ENCODE measurements at regions not wholly inside any gene's neighbourhood (a gene's known extent, or its start where the extent isn't known, plus 50 kb on each side); places are given as distances from the start of the nearest gene placed in this dataset.
A peak's percentile ranks its signal among the peaks of the same experiment; 100 is the strongest.

DNA sequence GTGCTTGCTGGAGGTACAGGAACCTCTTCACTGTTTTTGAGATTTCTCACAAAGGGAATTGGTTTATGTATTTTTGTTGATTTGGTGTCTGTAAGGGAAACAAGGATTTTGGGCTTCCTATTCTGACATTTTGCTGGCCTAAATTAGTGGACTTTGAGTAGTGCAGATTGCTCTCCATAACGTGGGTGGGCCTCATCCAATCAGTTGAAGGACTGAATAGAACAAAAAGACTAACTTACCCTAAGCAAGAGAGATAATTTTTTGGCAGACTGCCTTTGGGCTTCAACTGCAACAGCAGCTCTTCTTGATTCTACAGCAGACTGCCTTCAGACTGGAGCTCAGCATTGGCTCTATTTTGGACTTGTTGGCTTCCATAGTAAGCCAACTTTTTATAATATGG lies 93.2 kb downstream of the MSX2 start:
- H3K4me3 ChIP-seq (ENCODE audit: low read depth, low read length): no peak overlapping the region
- DNase-seq: no peak

DNA sequence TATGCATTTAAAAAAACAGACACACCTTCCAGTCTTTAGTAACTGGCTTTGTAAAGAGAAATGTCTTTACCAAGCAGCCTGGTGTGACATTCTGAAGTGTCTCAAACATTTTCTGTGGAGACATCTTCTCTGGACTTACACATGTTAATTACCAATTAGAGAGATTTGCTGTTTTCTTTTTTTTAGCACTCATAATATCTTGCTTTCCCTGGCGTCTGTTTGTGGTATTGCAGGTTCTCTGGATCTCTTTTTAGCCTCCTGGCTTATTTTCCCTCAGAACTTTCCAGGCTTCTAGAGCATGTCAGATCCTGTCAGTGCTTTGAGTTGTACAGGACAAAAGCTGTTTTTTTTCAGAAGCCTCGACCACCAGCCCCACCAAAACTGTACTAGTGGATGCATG lies 92.5 kb downstream of the MSX2 start:
- DNase-seq: no peak
- TF ChIP-seq, protein P1, sequence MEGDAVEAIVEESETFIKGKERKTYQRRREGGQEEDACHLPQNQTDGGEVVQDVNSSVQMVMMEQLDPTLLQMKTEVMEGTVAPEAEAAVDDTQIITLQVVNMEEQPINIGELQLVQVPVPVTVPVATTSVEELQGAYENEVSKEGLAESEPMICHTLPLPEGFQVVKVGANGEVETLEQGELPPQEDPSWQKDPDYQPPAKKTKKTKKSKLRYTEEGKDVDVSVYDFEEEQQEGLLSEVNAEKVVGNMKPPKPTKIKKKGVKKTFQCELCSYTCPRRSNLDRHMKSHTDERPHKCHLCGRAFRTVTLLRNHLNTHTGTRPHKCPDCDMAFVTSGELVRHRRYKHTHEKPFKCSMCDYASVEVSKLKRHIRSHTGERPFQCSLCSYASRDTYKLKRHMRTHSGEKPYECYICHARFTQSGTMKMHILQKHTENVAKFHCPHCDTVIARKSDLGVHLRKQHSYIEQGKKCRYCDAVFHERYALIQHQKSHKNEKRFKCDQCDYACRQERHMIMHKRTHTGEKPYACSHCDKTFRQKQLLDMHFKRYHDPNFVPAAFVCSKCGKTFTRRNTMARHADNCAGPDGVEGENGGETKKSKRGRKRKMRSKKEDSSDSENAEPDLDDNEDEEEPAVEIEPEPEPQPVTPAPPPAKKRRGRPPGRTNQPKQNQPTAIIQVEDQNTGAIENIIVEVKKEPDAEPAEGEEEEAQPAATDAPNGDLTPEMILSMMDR (IDR thresholded peaks at IDR 0.05; ENCODE audit: low read depth, low read length): peak; percentile 56
- no peaks in the 10 kb centered on the region for H3K4me1 ChIP-seq
- H3K9me3 ChIP-seq: no peaks in the 10 kb centered on the region
- H3K36me3 ChIP-seq: no peaks in the 10 kb centered on the region
- H3K4me3 ChIP-seq (ENCODE audit: low read depth, low read length): no peak overlapping the region
- H3K27me3 ChIP-seq: no peaks in the 10 kb centered on the region; the same call in 1 of the 2 replicates

More for the DNA sequence above, 93.2 kb downstream of the MSX2 start:
- peaks cover 3% of the 10 kb centered on the region; the same call in 1 of the 2 replicates for H3K27me3 ChIP-seq
- H3K4me1 ChIP-seq: no peaks in the 10 kb centered on the region
- TF ChIP-seq, protein P1 (IDR thresholded peaks at IDR 0.05; ENCODE audit: low read depth, low read length): no peak
- no peaks in the 10 kb centered on the region for H3K36me3 ChIP-seq
- no peaks in the 10 kb centered on the region for H3K9me3 ChIP-seq

DNA sequence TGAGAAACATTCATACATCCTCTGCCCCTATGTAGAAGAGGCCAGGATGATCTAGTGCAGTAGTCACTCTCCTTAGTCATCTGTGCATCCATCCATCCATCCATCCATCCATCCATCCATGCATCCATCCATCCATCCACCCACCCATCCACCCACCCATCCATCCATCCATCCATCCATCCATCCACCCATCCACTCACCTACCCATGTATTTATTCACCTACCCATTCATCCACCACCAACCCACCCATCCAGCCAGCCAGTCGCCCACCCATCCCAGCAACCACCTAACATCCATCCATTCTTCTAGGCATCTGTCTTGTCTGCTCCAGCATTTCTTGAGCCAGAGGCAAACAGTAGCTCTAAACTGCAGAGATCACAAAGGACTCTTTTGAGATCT lies 87.1 kb downstream of the MSX2 start:
- Histone ChIP-seq H3K4me1 (no peaks in the 10 kb centered on the region), H3K27me3 (no peaks in the 10 kb centered on the region; the same call in 1 of the 2 replicates), H3K4me3 (ENCODE audit: low read depth, low read length) (no peak overlapping the region), H3K9me3 (no peaks in the 10 kb centered on the region), H3K36me3 (no peaks in the 10 kb centered on the region)
- DNase-seq: no peak
- TF ChIP-seq, protein P1 (IDR thresholded peaks at IDR 0.05; ENCODE audit: low read depth, low read length): no peak

DNA sequence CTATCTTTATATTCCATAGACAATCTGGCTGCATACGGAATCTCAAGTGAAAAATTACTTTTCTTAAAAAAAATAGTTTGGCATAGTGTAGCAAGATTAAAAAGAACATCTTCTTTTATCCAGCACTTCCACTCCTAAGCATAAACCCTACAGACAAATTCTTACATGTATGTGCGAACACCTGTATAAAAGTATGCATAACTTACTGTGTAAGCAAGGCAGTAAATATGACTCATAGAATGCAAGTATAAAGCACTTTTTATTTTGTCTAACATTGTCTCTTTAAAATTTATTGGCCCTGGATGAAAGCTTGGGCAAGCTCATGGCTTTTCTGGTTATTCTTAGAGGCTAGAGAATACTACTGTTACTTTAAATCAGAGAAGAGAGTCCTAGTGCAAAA lies 86.4 kb downstream of the MSX2 start:
- no peaks in the 10 kb centered on the region for H3K4me1 ChIP-seq

DNA sequence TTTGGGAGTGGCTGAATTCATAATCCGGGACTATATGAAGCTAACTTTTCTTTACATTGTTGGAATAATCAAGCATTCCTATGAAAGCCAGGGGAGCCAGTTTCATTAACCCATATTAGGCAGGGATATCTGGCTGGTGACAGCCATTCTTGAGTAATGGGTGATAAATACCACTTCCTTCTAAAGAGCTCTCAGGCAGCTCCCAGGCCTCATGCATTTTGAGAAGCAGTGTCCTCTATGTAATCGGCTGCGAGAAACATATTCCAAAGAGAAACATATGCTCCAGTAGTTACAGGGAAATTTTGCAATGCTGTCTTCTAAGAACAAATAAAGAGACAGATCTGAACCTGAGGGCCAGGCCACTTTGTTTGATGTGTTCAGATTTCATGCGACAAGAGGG lies 83.1 kb downstream of the MSX2 start:
- no peak for DNase-seq
- H3K4me3 ChIP-seq (ENCODE audit: low read depth, low read length): no peak overlapping the region
- H3K27me3 ChIP-seq: no peaks in the 10 kb centered on the region
- H3K36me3 ChIP-seq: no peaks in the 10 kb centered on the region
- H3K9me3 ChIP-seq: no peaks in the 10 kb centered on the region
- H3K4me1 ChIP-seq: no peaks in the 10 kb centered on the region
- TF ChIP-seq, protein P1 (IDR thresholded peaks at IDR 0.05; ENCODE audit: low read depth, low read length): no peak

More for the DNA sequence above, 86.4 kb downstream of the MSX2 start:
- Histone ChIP-seq H3K36me3 (no peaks in the 10 kb centered on the region), H3K4me3 (ENCODE audit: low read depth, low read length) (no peak overlapping the region), H3K9me3 (no peaks in the 10 kb centered on the region), H3K27me3 (no peaks in the 10 kb centered on the region; the same call in 1 of the 2 replicates)
- TF ChIP-seq, protein P1 (IDR thresholded peaks at IDR 0.05; ENCODE audit: low read depth, low read length): no peak
- DNase-seq: no peak

DNA sequence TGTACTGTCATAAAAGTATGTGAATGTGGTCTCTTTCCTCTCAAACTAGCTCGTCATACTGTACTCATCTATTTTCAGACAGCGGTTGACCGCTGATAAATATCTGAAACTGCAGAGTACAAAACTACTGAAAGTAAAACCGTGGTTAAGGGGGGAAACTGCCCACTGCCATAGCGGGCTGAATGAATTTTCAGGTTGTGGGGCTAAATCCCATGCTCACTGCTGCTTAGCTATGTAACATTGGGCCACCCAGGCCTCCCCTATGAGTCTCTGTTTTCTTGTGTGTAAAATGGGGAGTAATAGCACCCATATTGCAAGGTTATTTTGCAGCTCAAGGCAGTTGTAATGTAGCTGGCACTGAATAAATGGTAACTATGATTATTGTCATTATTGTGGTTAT lies 82.3 kb downstream of the MSX2 start:
- no peak for DNase-seq
- H3K9me3 ChIP-seq: no peaks in the 10 kb centered on the region
- no peaks in the 10 kb centered on the region for H3K4me1 ChIP-seq
- no peaks in the 10 kb centered on the region for H3K27me3 ChIP-seq
- H3K36me3 ChIP-seq: no peaks in the 10 kb centered on the region
- H3K4me3 ChIP-seq (ENCODE audit: low read depth, low read length): no peak overlapping the region
- TF ChIP-seq, protein P1 (IDR thresholded peaks at IDR 0.05; ENCODE audit: low read depth, low read length): no peak
